SU-DHL-6 (cell line): ENCODE measurements at regions not wholly inside any gene's neighbourhood (a gene's known extent, or its start where the extent isn't known, plus 50 kb on each side); places are given as distances from the start of the nearest gene placed in this dataset.

Experiments used
- H2AFZ ChIP-seq: fragments of 200-600 bp; sonication (generic); 2 replicates; pipeline ENCODE4 v1.6.1; 2014; ENCODE audit warnings: low read depth, mild to moderate bottlenecking, moderate library complexity, mixed read lengths, antibody characterized with exemption, low read length; ENCODE audit not compliant: severe bottlenecking
- H3F3A ChIP-seq: fragments of 200-600 bp; shearing (Covaris generic); 2 replicates; pipeline ENCODE4 v1.6.0; 2016; ENCODE audit warnings: antibody characterized with exemption, mild to moderate bottlenecking; ENCODE audit not compliant: insufficient read depth
- H3K27ac ChIP-seq: fragments of 200-600 bp; sonication (generic); 2 replicates; pipeline ENCODE4 v1.5.1; 2016; ENCODE audit warnings: low read depth, mild to moderate bottlenecking, low read length, moderate library complexity, mixed read lengths
- H3K27me3 ChIP-seq: fragments of 200-600 bp; sonication (generic), shearing (Covaris generic); 2 replicates; pipeline ENCODE4 v1.6.0; 2014; ENCODE audit warnings: mild to moderate bottlenecking, low read length
- H3K36me3 ChIP-seq: fragments of 200-600 bp; sonication (generic); 2 replicates; pipeline ENCODE4 v1.6.1; 2014; ENCODE audit warnings: mild to moderate bottlenecking, low read length, mixed read lengths
- H3K4me2 ChIP-seq: fragments of 300-600, 200-600 bp; shearing (Covaris generic), sonication (generic); 2 replicates; pipeline ENCODE4 v1.6.0; 2014; ENCODE audit warnings: low read length, low read depth, mild to moderate bottlenecking; ENCODE audit not compliant: poor library complexity, severe bottlenecking
- H3K4me3 ChIP-seq: fragments of 200-600 bp; sonication (generic); 2 replicates; pipeline ENCODE4 v1.5.1; 2014; ENCODE audit warnings: antibody characterized with exemption, low read length, mild to moderate bottlenecking, mixed read lengths; ENCODE audit not compliant: insufficient read depth, poor library complexity, severe bottlenecking
- H3K79me2 ChIP-seq: fragments of 200-600 bp; sonication (generic); 2 replicates; pipeline ENCODE4 v1.6.1; 2014; ENCODE audit warnings: mild to moderate bottlenecking, low read length, moderate library complexity; ENCODE audit not compliant: insufficient read depth
- H3K9ac ChIP-seq: fragments of 200-600 bp; sonication (generic); 2 replicates; pipeline ENCODE4 v1.7.0; 2014; ENCODE audit warnings: mild to moderate bottlenecking, low read length
- H3K9me2 ChIP-seq: fragments of 200-600 bp; sonication (generic); replicated peaks from 2 replicates; pipeline ENCODE4 v1.6.1; 2014; ENCODE audit warnings: low read length; ENCODE audit not compliant: insufficient read depth
- H3K9me3 ChIP-seq: fragments of 200-600 bp; sonication (generic); 2 replicates; pipeline ENCODE4 v1.6.1; 2014; ENCODE audit warnings: low read length, mixed read lengths; ENCODE audit not compliant: insufficient read depth
- H4K20me1 ChIP-seq: fragments of 200-600 bp; sonication (generic); 2 replicates; pipeline ENCODE4 v1.6.1; 2014; ENCODE audit warnings: low read depth, mild to moderate bottlenecking, antibody characterized with exemption, low read length, moderate library complexity, mixed read lengths
- CTCF ChIP-seq: fragments of 200-600 bp; sonication (generic); IDR thresholded peaks from one replicate; pipeline ENCODE4 v1.5.1; 2017; ENCODE audit warnings: antibody characterized with exemption, mild to moderate bottlenecking, low read length, moderate library complexity; ENCODE audit not compliant: insufficient read depth, poor library complexity, severe bottlenecking
- EZH2phosphoT487 ChIP-seq: fragments of 200-600 bp; sonication (generic), shearing (Covaris generic); conservative IDR thresholded peaks from 2 replicates; pipeline ENCODE4 v1.6.1; 2018; ENCODE audit warnings: mild to moderate bottlenecking, antibody characterized with exemption, low read length, moderate library complexity, mixed read lengths

GRCh38 chr6:91240878-91241603, 654.2 kb upstream of the MAP3K7 start:
- Histone ChIP-seq H3F3A (no peaks in the 10 kb centered on the region), H3K79me2 (no peaks in the 10 kb centered on the region), H3K36me3 (no peaks in the 10 kb centered on the region), H3K27ac (no peak overlapping the region), H3K9ac (no peak overlapping the region), H3K4me2 (no peak overlapping the region), H3K4me3 (no peak overlapping the region), H3K9me2 (no peaks in the 10 kb centered on the region), H4K20me1 (no peaks in the 10 kb centered on the region), H2AFZ (no peak overlapping the region), H3K9me3 (no peaks in the 10 kb centered on the region), H3K27me3 (no peaks in the 10 kb centered on the region)
- no peak for TF ChIP-seq CTCF

- no peak overlapping the region for H3K9ac ChIP-seq
- TF ChIP-seq EZH2phosphoT487 (no peak), CTCF (no peak)
- H3K79me2 ChIP-seq, result no peaks in the 10 kb centered on the region
- no peaks in the 10 kb centered on the region for H3K9me3 ChIP-seq
- no peaks in the 10 kb centered on the region for H3K36me3 ChIP-seq
- H4K20me1 ChIP-seq, result no peaks in the 10 kb centered on the region
- no peak overlapping the region for H3K4me3 ChIP-seq
- H3K9me2 ChIP-seq, result no peaks in the 10 kb centered on the region
- H3F3A ChIP-seq, result no peaks in the 10 kb centered on the region
- H2AFZ ChIP-seq, result no peak overlapping the region
- H3K4me2 ChIP-seq, result no peak overlapping the region
- H3K27me3 ChIP-seq, result no peaks in the 10 kb centered on the region
- H3K27ac ChIP-seq, result no peak overlapping the region
Measured at GRCh38 chr6:91221072-91221720, 634.3 kb upstream of the MAP3K7 start.

GRCh38 chr6:91213229-91213901, 626.5 kb upstream of the MAP3K7 start:
- Histone ChIP-seq H3K79me2 (no peaks in the 10 kb centered on the region), H3K9me2 (no peaks in the 10 kb centered on the region), H4K20me1 (no peaks in the 10 kb centered on the region), H3K27ac (no peak overlapping the region), H3K36me3 (no peaks in the 10 kb centered on the region), H3K4me2 (no peak overlapping the region), H2AFZ (no peak overlapping the region), H3K27me3 (no peaks in the 10 kb centered on the region), H3K9me3 (no peaks in the 10 kb centered on the region), H3F3A (no peaks in the 10 kb centered on the region), H3K9ac (no peak overlapping the region), H3K4me3 (no peak overlapping the region)
- TF ChIP-seq CTCF (no peak), EZH2phosphoT487 (no peak)
